Activated CD4-positive, CD25-positive, alpha-beta regulatory T cell treated with anti-CD3 and anti-CD28 coated beads, Interleukin-2, amount 50 U/mL, for 24 hours (primary cell): ENCODE measurements at regions not wholly inside any gene's neighbourhood (a gene's known extent, or its start where the extent isn't known, plus 50 kb on each side); places are given as distances from the start of the nearest gene placed in this dataset.
A peak's percentile ranks its signal among the peaks of the same experiment; 100 is the strongest.
"Not testable (repeated sequence)": the region's sequence is repeated elsewhere in the genome, so short reads cannot be mapped to it uniquely, and the experiment has no call there.

ENCODE experiments used
- ATAC-seq, 2 donors: fragments of 150-1000 bp; cut with Tn5 transposase; one replicate each; pipeline ENCODE4 v1.10.0; 2021; ENCODE audit warnings: mild to moderate bottlenecking in 1 of 2, moderate library complexity in 1 of 2

DNA sequence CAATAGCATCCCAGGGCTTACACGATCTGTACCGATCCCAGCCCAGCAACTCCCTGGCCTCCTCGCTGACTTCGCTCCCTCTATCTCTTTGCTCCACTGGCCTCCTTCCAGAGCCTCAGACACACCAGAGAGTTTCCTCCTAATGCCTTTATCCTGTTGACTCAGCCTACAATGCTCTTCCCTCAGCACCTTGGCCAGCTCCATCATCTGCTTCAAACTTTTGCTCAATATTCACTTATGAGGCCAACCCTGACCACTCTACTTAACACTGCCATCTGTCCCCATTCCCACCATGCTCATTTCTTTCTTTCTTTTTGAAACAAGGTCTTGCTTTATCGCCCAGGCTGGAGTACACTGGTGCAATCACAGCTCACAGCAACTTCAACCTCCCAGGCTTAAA, 180.9 kb downstream of the CEP170 start:
- ATAC-seq: not testable (repeated sequence)

DNA sequence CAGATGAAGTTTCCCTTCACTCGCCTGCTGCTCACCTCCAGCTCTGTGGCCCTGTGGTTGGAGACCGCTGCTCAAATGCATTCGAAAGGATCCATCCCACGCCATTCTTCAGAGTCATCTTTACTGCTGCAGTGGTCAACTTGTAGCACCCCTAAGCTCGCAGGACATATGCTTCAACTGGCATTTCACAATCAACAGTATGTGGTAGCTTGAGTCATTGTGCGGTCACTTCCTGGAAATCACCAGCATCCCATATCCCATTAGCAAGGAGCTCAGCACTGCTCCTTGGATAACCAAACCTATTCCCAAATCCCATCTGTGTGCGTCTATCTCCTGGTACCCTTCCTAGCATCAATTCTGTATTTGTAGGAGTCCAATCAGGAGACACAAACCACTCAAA, 188.0 kb downstream of the CEP170 start:
- not testable (repeated sequence) for ATAC-seq

DNA sequence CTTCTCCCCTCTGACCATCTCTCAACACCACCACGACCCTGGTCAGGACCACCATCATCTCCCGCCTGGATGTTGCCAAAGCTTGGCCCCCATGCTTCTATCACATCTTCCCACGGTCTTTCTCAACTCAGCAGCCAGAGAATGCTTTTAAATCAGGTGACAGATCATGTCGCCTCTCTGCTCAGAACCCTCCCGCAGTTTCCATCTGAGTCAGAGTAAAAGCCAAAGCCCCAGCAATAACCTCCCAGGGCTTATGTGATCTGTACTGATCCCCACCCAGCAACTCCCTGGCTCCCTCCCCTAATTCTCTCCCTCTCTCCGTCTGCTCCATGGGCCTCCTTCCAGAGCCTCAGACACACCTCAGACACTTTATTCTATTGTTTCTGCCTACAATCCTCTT, 193.1 kb downstream of the CEP170 start:
- ATAC-seq: not testable (repeated sequence)

DNA sequence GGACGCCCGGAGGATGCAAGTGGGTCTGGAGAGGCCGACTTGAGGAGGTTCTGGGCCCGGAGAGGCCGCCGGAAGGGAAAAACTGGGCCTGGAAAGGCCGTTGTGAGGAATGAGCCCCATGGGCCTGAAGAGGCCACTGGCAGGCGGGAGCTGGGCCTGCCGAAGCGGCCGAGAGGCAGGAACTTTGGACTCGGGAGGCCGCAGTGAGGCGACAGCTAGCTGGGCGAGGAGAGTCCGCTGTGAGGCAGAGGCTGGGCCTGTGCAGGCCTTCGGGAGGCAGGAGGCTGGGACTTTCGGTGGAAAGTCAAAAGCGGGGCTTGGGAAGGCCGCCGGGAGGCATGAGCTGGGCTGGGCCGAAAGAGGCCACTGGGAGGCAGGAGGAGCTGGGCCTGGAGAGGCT, 199.6 kb downstream of the CEP170 start:
- not testable (repeated sequence) for ATAC-seq

DNA sequence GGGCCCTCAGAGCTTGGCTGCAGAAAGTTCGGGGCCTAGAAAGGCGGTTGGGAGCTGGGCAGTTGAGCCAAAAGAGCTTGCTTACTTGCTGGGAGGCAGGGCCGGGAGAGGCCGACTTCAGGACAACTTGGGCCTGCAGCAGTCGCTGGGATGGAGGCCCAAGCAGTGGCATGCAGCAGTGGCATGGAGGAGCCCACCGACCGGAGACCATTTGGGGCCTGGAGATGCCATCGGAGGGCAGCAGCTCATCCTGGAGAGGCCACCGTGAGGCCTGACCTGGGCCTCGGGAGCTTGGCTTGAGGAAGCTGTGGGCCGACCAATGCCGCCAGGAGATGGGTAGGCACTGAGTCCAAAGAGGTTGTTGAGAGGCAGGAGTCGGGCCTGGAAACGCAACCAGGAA, 200.0 kb downstream of the CEP170 start:
- ATAC-seq: not testable (repeated sequence)

DNA sequence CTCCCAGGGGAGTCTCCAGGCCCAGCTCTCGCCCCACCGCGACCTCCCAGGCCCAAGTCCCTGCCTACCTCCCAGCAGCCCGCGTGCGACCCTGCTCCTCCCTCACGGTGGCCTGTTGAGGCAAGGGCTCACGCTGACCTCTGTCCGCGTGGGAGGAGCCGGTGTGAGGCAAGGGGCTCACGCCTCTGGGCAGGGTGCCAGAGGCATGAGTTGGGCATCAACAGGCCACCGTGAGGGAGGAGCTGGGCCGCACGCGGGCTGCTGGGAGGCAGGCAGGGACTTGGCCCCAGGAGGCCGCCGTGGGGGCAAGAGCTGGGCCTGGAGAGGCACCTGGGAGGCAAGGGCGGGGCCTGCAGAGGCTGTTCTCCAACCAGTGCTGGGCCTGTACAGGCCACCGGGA, 200.4 kb downstream of the CEP170 start:
- ATAC-seq: not testable (repeated sequence)

DNA sequence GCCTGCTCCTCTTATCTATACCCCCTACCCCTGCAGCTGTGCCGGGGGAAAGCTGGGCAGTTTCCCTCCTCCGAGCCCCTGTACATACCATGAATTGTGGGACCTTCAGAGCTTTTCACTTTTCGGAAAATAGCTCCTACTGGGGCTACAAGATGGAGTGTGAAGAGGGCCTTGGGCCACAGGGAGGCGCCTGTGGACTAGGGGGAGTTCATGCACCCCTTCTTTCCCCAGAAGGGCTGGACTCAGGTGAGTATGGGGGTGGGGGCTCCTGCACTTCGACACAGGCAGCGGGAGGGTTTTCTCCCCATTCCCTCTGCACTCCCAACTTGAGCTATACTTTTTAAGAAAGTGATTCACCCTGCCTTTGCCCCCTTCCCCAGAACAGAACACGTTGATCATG, 202.0 kb downstream of the CEP170 start:
- not testable (repeated sequence) for ATAC-seq

DNA sequence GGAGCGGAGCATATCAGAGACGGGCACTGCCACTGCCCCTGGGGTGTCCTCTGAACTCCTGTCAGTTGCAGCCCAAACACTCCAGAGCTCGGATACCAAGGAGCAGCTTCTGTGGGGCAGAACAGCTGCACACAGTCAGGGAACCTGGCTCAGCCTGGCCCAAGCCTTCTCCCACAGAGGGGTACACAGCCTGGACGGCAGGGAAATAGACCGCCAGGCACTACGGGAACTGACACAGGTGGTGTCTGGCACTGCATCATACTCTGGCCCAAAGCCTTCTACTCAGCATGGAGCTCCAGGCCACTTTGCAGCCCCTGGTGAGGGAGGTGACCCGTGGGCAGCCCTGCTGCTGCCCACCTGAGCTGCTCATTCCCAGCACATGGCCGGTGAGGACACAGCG, 204.5 kb downstream of the CEP170 start:
- ATAC-seq: not testable (repeated sequence)

DNA sequence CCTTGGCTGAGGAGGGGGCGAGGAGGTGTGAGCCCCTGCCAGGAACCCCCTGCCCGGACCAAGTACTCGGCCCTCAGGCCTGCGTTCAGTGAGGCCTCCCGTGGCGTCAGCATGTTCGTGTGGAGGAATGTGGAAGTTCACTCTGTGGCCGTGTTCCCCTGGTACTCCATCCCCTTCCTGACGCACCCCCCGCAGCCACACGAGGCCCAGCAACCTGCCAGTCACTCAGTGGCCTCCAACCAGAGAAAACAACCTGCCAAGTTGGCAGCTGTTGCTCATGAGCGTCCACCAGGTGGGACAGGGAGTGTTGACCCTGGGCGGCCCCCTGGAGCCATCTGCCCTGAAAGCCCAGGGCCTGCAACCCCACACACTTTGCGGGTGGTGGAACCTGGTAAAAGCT, 205.4 kb downstream of the CEP170 start:
- not testable (repeated sequence) for ATAC-seq

DNA sequence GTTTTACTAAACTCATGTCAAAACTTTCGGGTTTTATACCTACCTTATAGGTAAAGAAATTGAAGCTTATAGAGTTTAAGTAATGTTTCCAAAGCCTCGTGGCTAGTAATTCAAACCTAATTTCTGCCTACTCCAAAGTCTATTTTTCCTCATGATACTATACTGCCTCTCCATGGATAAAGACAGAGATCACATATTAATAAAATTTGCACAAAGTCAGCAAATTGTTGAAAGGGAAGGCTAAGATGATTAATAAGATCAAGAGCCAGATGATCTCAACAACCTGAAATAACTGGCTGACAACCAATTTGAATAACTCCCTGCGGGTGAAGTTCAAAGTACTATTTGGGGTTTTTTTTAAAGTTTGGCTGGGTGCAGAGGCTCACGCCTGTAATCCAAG, 233.7 kb downstream of the CEP170 start:
- ATAC-seq: not testable (repeated sequence)

DNA sequence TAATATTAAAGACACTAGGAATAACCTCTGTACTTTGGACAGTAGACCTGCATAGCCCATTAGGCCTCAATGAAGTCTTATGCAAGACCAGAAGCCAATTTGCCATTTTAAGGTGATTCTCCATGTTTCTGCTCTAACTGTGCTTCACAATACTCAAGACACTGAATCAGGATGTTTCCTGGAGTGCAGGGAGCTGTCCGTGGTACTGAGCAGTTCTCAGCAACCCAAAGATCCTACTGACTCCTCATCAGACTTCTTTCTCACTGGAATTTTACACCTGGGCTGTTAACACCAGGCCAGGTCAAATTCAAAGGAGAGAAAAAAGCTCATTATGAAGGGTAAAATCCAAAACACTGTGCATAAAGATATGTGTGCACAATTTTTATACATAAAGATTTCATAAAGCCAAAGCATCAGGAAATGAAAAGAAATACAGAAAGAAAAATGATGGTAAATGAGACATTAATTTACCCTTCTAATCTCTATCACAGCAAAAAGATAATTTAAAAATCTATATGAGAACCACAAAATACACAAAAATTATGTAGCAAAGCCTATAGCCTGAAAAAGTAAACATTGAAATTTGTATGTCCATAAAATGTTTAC, 235.9 kb downstream of the CEP170 start:
- not testable (repeated sequence) for ATAC-seq

DNA sequence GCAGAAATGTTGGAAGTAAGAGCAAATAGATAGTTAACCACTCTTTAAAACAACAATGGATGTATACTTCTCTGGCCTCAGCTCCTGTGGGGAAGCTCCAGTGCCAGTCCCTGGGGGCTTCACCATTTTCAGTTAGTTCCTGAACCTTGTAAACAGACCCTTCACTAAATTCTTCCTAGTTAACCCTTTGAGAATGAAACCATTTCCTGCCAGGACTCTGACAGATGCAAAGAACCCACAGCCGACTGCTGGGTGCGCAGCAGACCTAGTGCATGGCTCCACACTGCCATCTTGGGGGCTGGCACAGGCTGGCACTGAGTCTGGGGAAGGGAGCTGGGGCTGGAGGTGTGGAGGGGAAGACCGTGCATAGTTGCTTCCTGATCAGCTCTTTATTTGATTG, 244.4 kb downstream of the CEP170 start:
- not testable (repeated sequence) for ATAC-seq

DNA sequence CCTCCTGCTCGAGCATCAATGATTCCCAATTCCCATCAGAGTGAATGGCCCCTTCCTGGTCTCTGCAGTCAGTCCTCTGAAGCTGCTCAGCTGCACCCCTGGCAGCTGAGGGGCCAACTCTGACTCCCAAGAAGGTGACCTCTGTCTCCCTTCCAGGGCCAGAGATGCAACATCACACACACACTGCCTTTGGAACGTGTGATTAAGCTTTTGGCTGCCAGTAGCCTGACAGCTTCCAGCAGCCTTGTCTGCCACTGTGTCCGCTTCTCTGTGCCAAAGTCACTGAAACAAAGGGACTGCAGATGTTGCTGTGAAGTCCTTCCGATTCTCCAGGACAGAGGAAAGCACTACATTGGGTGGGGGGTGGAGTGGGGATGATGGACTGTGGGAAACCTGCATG, 254.1 kb downstream of the CEP170 start:
- ATAC-seq: not testable (repeated sequence)

DNA sequence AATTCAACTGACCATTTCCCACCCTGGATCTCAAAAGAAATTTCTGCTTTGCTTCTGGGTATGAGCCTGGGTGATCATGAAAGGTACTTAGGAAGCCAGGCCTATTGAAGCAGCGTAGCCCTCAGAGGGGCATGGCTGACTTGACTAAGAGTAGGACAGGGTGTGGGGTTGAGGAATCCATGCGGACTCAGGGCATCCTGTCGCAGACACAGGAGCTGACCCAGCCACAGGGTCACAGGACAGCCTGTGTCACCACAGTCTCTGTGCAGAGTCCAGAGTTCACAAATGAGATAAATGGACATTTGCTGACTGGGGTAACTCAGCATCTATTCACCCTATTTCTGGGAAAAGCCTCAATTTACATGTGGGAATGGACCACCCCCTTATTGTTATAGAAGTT, 262.3 kb downstream of the CEP170 start:
- not testable (repeated sequence) for ATAC-seq

DNA sequence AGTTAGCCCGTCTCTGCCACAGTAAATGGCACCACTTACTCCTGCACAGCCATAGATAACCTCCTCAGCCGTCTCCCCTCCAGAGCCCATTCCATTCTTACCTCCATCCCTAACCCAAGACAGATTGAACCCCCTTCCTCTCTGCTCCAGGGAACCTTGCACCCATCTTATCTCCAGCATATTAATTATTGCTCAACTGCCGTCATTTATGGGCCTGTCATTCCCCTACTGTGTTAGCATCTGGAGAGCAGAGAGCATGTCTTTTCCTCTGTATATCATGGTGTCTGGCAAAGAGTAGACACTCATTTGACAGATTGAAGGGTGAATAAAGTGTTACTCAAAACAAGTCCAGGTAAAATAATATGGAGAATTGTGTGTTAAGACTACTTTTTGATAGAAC, 270.0 kb downstream of the CEP170 start:
- not testable (repeated sequence) for ATAC-seq

DNA sequence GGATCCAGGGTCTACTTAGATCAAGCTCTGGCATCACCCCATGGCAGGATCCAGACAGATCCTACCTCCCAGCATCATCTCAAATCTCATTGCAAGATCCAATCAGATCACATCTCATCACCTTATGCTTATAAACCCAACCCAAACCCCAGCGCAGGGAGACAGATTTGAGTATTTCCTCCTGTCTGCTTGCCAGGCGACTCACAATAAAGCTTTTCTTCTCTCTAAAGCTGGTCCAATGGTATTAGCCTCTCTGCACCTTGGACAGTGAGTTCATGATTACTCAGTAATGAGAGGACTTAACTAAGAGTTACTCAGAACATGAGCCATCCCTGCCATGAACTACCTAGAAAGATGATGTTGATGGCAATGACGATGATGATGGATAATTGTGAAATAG, 281.7 kb downstream of the CEP170 start:
- ATAC-seq: not testable (repeated sequence)

DNA sequence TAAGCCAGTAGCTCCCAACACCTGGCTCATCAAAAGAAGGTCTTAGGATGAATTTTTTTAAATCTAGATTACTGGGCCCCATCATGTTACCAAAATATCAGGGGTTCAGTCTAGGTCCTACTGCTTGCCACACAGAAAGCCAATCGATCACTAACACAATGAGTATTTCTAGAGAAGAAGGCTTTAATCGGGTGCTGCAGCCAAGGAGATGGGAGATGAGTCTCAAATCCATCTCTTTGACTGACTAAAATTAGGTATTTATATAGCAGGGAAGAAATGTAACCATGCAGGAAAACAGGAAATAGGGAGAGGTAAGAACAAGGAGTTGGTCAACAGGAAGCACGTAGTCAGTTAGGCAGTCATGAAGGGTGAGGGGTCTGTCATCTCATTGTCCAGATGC, 288.2 kb downstream of the CEP170 start:
- ATAC-seq: no peak

DNA sequence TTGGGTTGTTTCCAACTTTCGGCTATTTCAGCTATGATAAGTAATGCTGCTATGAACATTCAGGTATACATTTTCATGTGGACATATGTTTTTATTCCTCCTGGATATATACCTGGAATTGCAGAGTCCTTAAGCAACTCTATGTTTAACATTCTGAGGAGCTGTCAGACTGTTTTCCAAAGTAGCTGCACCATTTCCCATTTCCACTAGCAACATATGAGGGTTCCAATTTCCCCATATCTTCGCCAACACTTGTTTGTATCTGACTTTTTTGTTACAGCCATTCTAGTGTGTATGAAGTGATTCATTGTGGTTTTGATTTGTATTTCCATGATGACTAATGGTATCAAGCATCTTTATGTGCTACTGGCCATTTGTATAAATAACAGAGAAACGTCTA, 295.7 kb downstream of the CEP170 start:
- not testable (repeated sequence) for ATAC-seq

DNA sequence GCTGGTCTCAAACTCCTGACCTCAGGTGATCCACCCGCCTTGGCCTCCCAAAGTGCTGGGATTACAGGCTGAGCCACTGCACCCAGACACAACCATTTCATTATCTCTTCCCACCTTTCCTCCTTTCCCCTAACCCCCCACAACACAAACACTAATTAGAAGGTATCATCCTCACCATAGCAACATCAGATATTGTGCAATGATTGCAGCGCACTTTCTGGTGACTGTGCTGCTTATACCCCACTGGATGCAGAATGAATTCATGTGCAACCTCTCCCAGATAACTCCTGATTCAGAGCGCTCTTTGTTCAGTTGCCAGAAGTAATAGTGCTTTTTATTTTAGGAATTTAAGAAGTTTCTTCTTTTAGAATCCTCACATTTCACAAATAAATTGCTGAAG, 300.1 kb downstream of the CEP170 start:
- not testable (repeated sequence) for ATAC-seq

DNA sequence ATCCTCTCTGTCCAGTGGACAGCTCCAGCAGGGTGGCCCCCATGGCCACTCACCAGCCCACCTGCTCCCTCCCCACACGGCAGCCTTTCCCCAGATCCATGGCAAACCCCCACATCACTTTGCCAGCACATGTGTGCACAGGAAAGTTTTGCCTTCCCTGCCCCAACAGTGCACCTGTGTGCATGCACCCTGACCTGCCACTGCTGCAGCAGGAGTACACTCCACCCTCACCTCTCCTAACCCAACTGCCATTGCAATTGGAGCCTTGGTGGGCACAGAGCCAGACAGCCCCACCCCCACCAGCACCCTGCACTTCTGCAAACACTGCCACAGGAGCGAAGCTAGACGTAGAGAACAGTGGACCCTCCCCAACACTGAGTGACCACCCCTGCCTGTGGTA, 308.9 kb downstream of the CEP170 start:
- peak in 1 of 2 donors; percentile 21 for ATAC-seq

DNA sequence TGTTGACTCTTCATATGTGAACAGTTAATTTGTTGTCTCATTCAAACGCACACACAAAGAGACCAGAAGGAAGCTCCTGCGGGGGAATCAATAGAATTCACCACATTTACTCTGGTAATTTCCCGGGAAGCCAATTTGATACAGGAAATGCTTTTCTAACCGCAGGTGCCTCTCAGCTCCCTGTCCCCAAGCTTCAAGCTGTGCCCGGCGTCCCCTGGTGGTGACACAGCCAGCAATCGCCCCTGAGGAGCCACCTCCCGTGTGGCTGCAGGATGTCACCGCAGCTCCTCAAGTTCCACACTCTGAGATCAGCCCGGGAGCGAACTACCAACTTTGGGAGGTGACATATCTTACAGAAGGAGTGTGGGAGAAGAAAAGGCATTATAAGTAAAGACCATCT, 318.4 kb downstream of the CEP170 start:
- ATAC-seq: not testable (repeated sequence)

DNA sequence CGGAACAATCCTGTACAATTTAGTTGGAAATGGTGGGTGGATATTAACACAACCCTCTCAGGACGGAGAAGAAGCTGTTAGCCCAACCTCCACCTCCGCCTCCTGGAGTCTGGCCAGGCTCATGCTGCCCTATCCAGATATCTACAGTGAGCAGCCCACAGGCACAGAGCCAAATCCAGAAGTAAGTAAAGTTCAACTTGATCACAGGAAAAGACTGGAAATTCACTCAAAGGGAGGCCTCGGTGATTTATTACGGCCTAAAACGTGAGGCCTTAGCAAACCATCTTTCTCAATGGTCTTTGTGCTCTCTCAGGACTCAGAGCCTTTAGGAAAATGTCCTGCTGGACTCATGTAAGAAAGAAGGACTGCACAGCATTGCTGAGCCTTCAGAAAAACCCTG, 330.4 kb downstream of the CEP170 start:
- not testable (repeated sequence) for ATAC-seq

DNA sequence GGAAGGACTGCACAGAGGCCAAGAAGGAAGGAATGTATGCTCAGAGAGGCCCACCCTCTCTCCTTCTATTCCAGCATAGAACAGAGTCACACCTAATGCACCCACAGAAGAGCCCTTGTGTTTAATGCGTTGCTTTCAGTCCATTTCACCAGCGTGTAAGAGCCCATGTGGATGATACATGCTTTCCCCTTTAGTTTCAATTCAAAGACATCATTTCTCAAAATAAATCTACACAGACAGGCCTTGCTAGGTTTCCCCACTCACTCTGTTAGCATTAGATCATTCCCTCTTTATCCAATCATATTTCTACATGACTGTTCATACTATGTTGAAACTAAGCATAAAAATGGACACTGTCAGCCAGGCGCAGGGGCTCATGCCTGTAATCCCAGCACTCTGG, 331.5 kb downstream of the CEP170 start:
- not testable (repeated sequence) for ATAC-seq

DNA sequence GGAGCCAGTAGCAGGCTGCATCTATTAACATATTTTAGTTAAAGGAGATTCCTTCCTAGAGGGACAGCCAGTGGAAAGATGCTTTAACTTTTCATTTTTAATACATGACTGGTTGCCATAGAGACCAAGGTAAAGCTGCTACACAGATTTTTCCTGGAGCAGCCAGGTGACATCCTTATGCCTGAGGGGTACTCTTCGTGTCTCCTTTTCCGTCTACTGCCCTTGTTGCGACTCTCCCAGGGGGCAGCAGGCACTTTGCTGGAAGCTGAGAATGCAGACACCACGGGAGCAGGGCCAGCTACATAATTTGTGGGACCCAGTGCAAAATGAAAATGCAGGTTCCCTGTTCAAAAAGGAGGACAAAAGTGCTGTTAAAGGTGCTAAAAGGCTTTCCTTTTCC, 340.4 kb downstream of the CEP170 start:
- ATAC-seq: not testable (repeated sequence)

DNA sequence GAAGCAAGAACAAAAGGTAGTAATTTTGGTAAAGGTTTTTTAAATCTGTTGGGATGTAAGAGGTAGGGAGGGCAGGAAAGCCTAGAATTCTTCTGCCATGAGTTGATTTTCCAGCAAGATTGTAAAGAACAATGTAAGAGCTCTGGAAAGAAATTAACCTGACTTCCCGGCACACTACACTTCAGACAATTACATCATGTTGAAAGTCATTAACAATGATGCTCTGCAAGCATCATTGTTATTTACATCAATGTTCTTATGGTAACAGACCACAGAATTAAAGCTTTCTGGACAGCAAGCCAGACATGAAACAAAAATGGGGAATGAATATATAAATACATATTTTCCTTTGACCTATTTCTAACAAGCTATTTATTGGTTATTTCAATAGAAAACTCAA, 342.2 kb downstream of the CEP170 start:
- not testable (repeated sequence) for ATAC-seq
